ENCODE measurements at regions not wholly inside any gene's neighbourhood (a gene's known extent, or its start where the extent isn't known, plus 50 kb on each side); places are given as distances from the start of the nearest gene placed in this dataset.

GRCh38 chr1:60431593-60431992, 358.0 kb upstream of the C1orf87 start:
- 68 to 71% methylated on average over 2 of the region's 2 CpGs for WGBS, 2 donors

GRCh38 chr1:60430375-60430774, 356.8 kb upstream of the C1orf87 start:
- intact Hi-C loops (cut with DNase I; ENCODE audit: low total_unique reads), result no loop called here

More at GRCh38 chr1:60431593-60431992, 358.0 kb upstream of the C1orf87 start:
- intact Hi-C loops (cut with DNase I; ENCODE audit: low total_unique reads), result no loop called here
- TF ChIP-seq POLR2A (IDR thresholded peaks at IDR 0.05), result no peak
- TF ChIP-seq CTCF (IDR thresholded peaks at IDR 0.05), result no peak
- peak in 1 of 2 donors; percentile 36 for DNase-seq (ENCODE audit: low spot score in 2 of 2)
- H3K4me3 ChIP-seq (ENCODE audit: low read depth, poor library complexity, severe bottlenecking), result no peak overlapping the region

GRCh38 chr1:60428127-60428526, 354.6 kb upstream of the C1orf87 start:
- intact Hi-C loops (cut with DNase I; ENCODE audit: low total_unique reads), result no loop called here
- 35 to 60% methylated on average over 4 of the region's 4 CpGs for WGBS, 2 donors
- H3K4me3 ChIP-seq (ENCODE audit: low read depth, poor library complexity, severe bottlenecking), result no peak overlapping the region
- peak in 1 of 2 donors; percentile 64 for DNase-seq (ENCODE audit: low spot score in 2 of 2)
- TF ChIP-seq POLR2A (IDR thresholded peaks at IDR 0.05), result no peak
- no peak for TF ChIP-seq CTCF (IDR thresholded peaks at IDR 0.05)

More at GRCh38 chr1:60430375-60430774, 356.8 kb upstream of the C1orf87 start:
- 31 to 48% methylated on average over 2 of the region's 2 CpGs for WGBS, 2 donors
- no peak for TF ChIP-seq POLR2A (IDR thresholded peaks at IDR 0.05)
- TF ChIP-seq CTCF (IDR thresholded peaks at IDR 0.05), result no peak
- H3K4me3 ChIP-seq (ENCODE audit: low read depth, poor library complexity, severe bottlenecking), result no peak overlapping the region
- DNase-seq (ENCODE audit: low spot score in 2 of 2), result peak in 1 of 2 donors; percentile 37

- 66 to 74% methylated on average over 2 of the region's 2 CpGs for WGBS, 2 donors
- intact Hi-C loops (cut with DNase I; ENCODE audit: low total_unique reads), result no loop called here
- H3K4me3 ChIP-seq (ENCODE audit: low read depth, poor library complexity, severe bottlenecking), result no peak overlapping the region
- TF ChIP-seq CTCF (IDR thresholded peaks at IDR 0.05) (no peak), POLR2A (IDR thresholded peaks at IDR 0.05) (no peak)
- DNase-seq (ENCODE audit: low spot score in 2 of 2), result no peak
These were observed 354.1 kb upstream of the C1orf87 start for GRCh38 chr1:60427701-60428100.

GRCh38 chr1:60427194-60427593, 353.6 kb upstream of the C1orf87 start:
- DNase-seq (ENCODE audit: low spot score in 2 of 2), result no peak
- intact Hi-C loops (cut with DNase I; ENCODE audit: low total_unique reads), result no loop called here
- 68 to 82% methylated on average over 4 of the region's 4 CpGs for WGBS, 2 donors
- TF ChIP-seq POLR2A (IDR thresholded peaks at IDR 0.05) (no peak), CTCF (IDR thresholded peaks at IDR 0.05) (no peak)
- H3K4me3 ChIP-seq (ENCODE audit: low read depth, poor library complexity, severe bottlenecking), result no peak overlapping the region

- TF ChIP-seq CTCF (IDR thresholded peaks at IDR 0.05) (no peak), POLR2A (IDR thresholded peaks at IDR 0.05) (no peak)
These were observed 352.0 kb upstream of the C1orf87 start for GRCh38 chr1:60425528-60425927.

More at GRCh38 chr1:60425528-60425927, 352.0 kb upstream of the C1orf87 start:
- no peak overlapping the region for H3K4me3 ChIP-seq (ENCODE audit: low read depth, poor library complexity, severe bottlenecking)
- 72 to 81% methylated on average over 1 of the region's 1 CpG for WGBS, 2 donors
- intact Hi-C loops (cut with DNase I; ENCODE audit: low total_unique reads), result no loop called here
- DNase-seq (ENCODE audit: low spot score in 2 of 2), result no peak

Data from lower leg skin (tissue), 4 donors.